ENCODE measurements at regions not wholly inside any gene's neighbourhood (a gene's known extent, or its start where the extent isn't known, plus 50 kb on each side); places are given as distances from the start of the nearest gene placed in this dataset.

DNA sequence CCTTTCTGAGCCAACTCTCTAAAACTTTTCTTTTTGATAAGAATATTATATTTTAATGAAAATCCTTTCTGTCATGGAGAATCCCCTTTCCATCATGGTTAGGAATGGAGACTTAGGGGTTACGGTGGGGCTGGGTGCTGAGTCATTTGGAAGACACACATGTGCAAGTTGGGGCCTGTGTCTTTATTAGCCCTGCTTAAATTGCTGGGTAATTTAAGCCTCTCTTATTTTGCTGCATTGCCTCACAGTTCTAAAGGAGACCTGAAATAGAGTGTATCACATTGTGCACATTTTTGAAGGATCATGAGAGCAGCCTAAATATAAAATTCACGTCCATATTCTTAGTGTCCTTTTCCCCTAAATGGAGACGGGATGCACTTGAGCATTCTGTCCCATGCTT is 61.8 kb upstream of the RBFOX1 start:
- TF ChIP-seq POLR2A (IDR thresholded peaks at IDR 0.05; ENCODE audit: low read depth, low read length) (no peak), EZH2 (IDR thresholded peaks at IDR 0.05; ENCODE audit: borderline replicate concordance, low read depth, low read length, severe bottlenecking) (no peak), GATA2 (IDR thresholded peaks at IDR 0.05; ENCODE audit: insufficient read depth, insufficient read length, low read depth, low read length) (no peak), POLR2AphosphoS5 (IDR thresholded peaks at IDR 0.05; ENCODE audit: insufficient read depth, low read depth, low read length) (no peak), MYC (IDR thresholded peaks at IDR 0.05; ENCODE audit: low read depth, low read length) (no peak), JUN (IDR thresholded peaks at IDR 0.05; ENCODE audit: borderline replicate concordance, insufficient read depth, insufficient read length, low read depth) (no peak), FOS (IDR thresholded peaks at IDR 0.05; ENCODE audit: borderline replicate concordance, insufficient read depth, low read length) (no peak)
- TF ChIP-seq, protein P1, sequence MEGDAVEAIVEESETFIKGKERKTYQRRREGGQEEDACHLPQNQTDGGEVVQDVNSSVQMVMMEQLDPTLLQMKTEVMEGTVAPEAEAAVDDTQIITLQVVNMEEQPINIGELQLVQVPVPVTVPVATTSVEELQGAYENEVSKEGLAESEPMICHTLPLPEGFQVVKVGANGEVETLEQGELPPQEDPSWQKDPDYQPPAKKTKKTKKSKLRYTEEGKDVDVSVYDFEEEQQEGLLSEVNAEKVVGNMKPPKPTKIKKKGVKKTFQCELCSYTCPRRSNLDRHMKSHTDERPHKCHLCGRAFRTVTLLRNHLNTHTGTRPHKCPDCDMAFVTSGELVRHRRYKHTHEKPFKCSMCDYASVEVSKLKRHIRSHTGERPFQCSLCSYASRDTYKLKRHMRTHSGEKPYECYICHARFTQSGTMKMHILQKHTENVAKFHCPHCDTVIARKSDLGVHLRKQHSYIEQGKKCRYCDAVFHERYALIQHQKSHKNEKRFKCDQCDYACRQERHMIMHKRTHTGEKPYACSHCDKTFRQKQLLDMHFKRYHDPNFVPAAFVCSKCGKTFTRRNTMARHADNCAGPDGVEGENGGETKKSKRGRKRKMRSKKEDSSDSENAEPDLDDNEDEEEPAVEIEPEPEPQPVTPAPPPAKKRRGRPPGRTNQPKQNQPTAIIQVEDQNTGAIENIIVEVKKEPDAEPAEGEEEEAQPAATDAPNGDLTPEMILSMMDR (IDR thresholded peaks at IDR 0.05; ENCODE audit: extremely low read depth in 1 of 2, insufficient read depth in 1 of 2, low read depth in 1 of 2, low read length in 2 of 2): no peak
- TF ChIP-seq, protein P2, sequence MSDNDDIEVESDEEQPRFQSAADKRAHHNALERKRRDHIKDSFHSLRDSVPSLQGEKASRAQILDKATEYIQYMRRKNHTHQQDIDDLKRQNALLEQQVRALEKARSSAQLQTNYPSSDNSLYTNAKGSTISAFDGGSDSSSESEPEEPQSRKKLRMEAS (IDR thresholded peaks at IDR 0.05; ENCODE audit: insufficient read depth, insufficient read length): no peak
